Activated CD4-positive, alpha-beta T cell treated with anti-CD3 and anti-CD28 coated beads for 36 hours (primary cell): ENCODE measurements at regions not wholly inside any gene's neighbourhood (a gene's known extent, or its start where the extent isn't known, plus 50 kb on each side); places are given as distances from the start of the nearest gene placed in this dataset.
"Not testable (repeated sequence)": the region's sequence is repeated elsewhere in the genome, so short reads cannot be mapped to it uniquely, and the experiment has no call there.

Experiments used
- ATAC-seq: fragments of 200-7000 bp; cut with Tn5 transposase; one replicate; pipeline ENCODE4 v1.10.0; 2021; ENCODE audit warnings: mild to moderate bottlenecking, moderate library complexity
- CTCF ChIA-PET: fragments of 350-600 bp; sonication (Branson Sonifier 250); formaldehyde crosslinking; loops from one replicate; lab custom pipeline; 2021; ENCODE audit warnings: antibody characterized with exemption; lab: Charles Lee
- POLR2A ChIA-PET: fragments of 350-600 bp; sonication (Branson Sonifier 250); formaldehyde crosslinking; loops from one replicate; lab custom pipeline; 2021; ENCODE audit warnings: antibody characterized with exemption, inconsistent platforms; lab: Charles Lee
- DNase-seq: peaks from one replicate; pipeline ENCODE4 v3.0.0-alpha.2; 2020
- H3K27ac Mint-ChIP-seq: one replicate; pipeline ENCODE4 v1.8.0; 2021; ENCODE audit warnings: mixed read lengths
- H3K27me3 Mint-ChIP-seq: one replicate; pipeline ENCODE4 v1.8.0; 2021; ENCODE audit warnings: mixed read lengths
- H3K36me3 Mint-ChIP-seq: one replicate; pipeline ENCODE4 v1.8.0; 2021; ENCODE audit warnings: low read depth, mixed read lengths
- H3K4me1 Mint-ChIP-seq: one replicate; pipeline ENCODE4 v1.8.0; 2021; ENCODE audit warnings: mixed read lengths
- H3K4me3 Mint-ChIP-seq: one replicate; pipeline ENCODE4 v1.8.0; 2021; ENCODE audit warnings: mild to moderate bottlenecking, moderate library complexity, mixed read lengths
- H3K9me3 Mint-ChIP-seq: one replicate; pipeline ENCODE4 v1.8.0; 2021; ENCODE audit warnings: low read depth, mixed read lengths
- intact Hi-C, 2 experiments: fragments of 100-400 bp; cut with DNase I in 1 of 2; cut with micrococcal nuclease in 1 of 2; formaldehyde crosslinking; loops; one replicate each; pipeline versions ENCODE4 v1.14.2 to v1.15.1; 2022 to 2024; cut with DNase I, micrococcal nuclease

DNA sequence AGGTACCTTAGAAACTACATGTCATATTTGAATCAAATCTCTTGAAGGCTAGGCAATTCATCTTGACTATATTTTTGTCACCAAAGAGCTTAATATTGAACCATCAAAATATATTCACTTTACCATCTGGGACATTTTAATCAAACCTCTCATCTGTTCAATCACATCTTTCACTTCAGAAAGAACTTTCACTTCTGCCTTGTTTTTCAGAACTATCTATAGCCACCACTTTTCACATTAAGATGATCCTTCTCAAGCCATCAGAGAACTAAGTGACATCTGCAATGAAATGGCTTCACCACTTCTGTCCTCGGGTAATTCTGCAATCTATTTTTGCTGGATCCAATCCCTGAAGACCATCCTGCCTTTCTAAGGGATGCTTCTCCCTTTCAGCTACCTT lies 57.8 kb downstream of the OR2B2 start:
- DNase-seq (no peak), ATAC-seq (no peak)
- Mint-ChIP-seq H3K36me3 (no peaks in the 10 kb centered on the region), H3K27me3 (peaks cover 2% of the 10 kb centered on the region), H3K4me1 (no peaks in the 10 kb centered on the region), H3K27ac (no peak overlapping the region), H3K4me3 (no peak overlapping the region), H3K9me3 (no peaks in the 10 kb centered on the region)
- intact Hi-C loops = no loop called here
- POLR2A ChIA-PET = interaction anchor here (0.7 kb wide), 1 partner anchor 18 kb away, joined by 3 read pairs; no protein-coding TSS in a partner anchor
- CTCF ChIA-PET = no interaction called here

DNA sequence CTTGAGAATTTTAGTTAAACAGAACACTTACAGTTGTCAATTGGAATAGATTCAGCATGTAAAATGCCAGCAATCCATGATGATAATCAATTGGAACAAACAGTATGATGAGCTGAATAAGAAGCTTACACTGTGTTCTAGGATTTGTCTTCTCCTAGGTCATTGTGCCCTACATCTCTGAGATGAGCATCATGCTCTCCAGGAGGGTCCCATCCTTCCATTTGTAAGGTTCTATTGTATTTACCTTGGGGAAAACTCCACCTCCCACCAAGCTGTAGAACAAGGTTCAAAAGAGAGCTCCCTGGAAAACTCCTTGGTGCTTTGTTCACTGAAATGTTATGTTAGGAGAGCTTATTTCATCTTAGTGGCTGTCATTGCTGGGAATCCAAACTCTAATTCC lies 60.8 kb downstream of the OR2B2 start:
- intact Hi-C loops = no loop called here
- no peak overlapping the region for H3K4me3 Mint-ChIP-seq
- CTCF ChIA-PET = interaction anchor here (0.6 to 2.6 kb wide), 6 partner anchors 11 to 547 kb away, joined by 4 to 9 read pairs (median 6); a partner anchor contains a TSS
- no peaks in the 10 kb centered on the region for H3K4me1 Mint-ChIP-seq
- H3K9me3 Mint-ChIP-seq = no peaks in the 10 kb centered on the region
- POLR2A ChIA-PET = interaction anchor here (0.6 to 2.0 kb wide), 2 partner anchors 13 kb away, joined by 6 read pairs; a partner anchor contains a TSS
- H3K27ac Mint-ChIP-seq = no peak overlapping the region
- peaks cover 2% of the 10 kb centered on the region for H3K27me3 Mint-ChIP-seq
- no peak for ATAC-seq
- no peaks in the 10 kb centered on the region for H3K36me3 Mint-ChIP-seq
- no peak for DNase-seq

DNA sequence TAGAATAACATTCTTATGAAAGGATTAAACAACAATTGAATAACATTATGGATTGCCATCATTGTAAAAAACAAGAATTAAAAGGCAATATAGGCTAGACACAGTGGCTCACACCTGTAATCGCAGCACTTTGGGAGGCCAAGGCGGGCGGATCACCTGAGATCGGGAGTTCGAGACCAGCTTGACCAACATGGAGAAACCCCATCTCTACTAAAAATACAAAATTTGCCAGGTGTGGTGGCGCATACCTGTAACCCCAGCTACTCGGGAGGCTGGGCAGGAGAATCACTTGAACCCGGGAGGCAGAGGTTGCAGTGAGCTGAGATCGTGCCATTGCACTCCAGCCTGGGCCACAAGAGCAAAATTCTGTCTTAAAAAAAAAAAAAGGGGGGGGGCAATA lies 63.2 kb downstream of the OR2B2 start:
- H3K27me3 Mint-ChIP-seq, H3K27ac Mint-ChIP-seq, H3K4me3 Mint-ChIP-seq, intact Hi-C loops, H3K4me1 Mint-ChIP-seq, ATAC-seq, DNase-seq, H3K9me3 Mint-ChIP-seq, H3K36me3 Mint-ChIP-seq: not testable (repeated sequence)
- ChIA-PET CTCF (interaction anchor here (0.6 kb wide), 2 partner anchors 127 to 537 kb away, joined by 3 read pairs; no protein-coding TSS in a partner anchor), POLR2A (interaction anchor here (0.6 to 0.7 kb wide), 2 partner anchors 13 to 1317 kb away, joined by 3 to 5 read pairs; no protein-coding TSS in a partner anchor)

DNA sequence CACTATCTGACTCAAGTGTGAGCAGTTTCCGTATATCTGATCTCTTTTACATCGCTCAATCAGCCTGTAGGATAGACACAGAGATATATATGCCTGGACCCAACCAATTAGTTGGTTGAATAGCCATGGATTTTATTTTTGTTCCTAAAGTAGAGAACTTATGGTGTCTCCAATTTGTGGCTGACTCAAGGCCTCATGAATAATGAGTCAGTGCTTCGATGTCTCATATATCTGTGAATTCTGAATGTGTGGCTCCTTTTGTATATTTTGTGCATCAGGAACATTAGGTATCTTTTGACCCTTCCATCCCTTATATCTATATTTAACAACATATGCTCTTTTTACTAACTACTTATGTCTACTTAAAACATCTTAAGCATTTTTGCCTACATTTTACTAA lies 64.5 kb downstream of the OR2B2 start:
- no peaks in the 10 kb centered on the region for H3K36me3 Mint-ChIP-seq
- H3K4me3 Mint-ChIP-seq = no peak overlapping the region
- ChIA-PET CTCF (no interaction called here), POLR2A (no interaction called here)
- ATAC-seq (no peak), DNase-seq (no peak)
- H3K4me1 Mint-ChIP-seq = no peaks in the 10 kb centered on the region
- no peak overlapping the region for H3K27ac Mint-ChIP-seq
- H3K9me3 Mint-ChIP-seq = no peaks in the 10 kb centered on the region
- intact Hi-C loops = no loop called here
- H3K27me3 Mint-ChIP-seq = peaks cover 4% of the 10 kb centered on the region

DNA sequence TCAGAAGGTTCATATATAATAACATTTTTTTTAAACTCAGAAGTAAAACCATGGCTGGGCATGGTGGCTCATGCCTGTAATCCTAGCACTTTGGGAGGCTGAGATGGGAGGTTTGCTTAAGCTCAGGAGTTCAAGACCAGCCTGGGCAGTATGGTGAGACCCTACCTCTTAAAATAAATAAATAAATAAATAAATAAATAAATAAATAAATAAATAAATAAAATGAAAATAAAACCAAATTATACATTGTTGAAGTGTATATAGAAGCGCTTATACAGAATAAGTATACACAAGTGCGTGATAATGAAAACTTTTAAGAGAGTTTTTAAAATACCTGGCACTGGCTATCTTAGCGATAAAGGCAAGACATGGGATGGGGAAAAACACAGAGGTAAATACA lies 71.6 kb downstream of the OR2B2 start:
- no peak overlapping the region for H3K27ac Mint-ChIP-seq
- H3K36me3 Mint-ChIP-seq = no peaks in the 10 kb centered on the region
- POLR2A ChIA-PET = interaction anchor here (0.7 kb wide), 1 partner anchor 409 kb away, joined by 3 read pairs; no protein-coding TSS in a partner anchor
- ATAC-seq (no peak), DNase-seq (no peak)
- CTCF ChIA-PET = interaction anchor here (1.2 kb wide), 1 partner anchor 10 kb away, joined by 4 read pairs; no protein-coding TSS in a partner anchor
- no peak overlapping the region for H3K4me3 Mint-ChIP-seq
- H3K27me3 Mint-ChIP-seq = peaks cover 11% of the 10 kb centered on the region
- H3K4me1 Mint-ChIP-seq = peaks cover 15% of the 10 kb centered on the region
- H3K9me3 Mint-ChIP-seq = no peaks in the 10 kb centered on the region
- intact Hi-C loops = no loop called here

DNA sequence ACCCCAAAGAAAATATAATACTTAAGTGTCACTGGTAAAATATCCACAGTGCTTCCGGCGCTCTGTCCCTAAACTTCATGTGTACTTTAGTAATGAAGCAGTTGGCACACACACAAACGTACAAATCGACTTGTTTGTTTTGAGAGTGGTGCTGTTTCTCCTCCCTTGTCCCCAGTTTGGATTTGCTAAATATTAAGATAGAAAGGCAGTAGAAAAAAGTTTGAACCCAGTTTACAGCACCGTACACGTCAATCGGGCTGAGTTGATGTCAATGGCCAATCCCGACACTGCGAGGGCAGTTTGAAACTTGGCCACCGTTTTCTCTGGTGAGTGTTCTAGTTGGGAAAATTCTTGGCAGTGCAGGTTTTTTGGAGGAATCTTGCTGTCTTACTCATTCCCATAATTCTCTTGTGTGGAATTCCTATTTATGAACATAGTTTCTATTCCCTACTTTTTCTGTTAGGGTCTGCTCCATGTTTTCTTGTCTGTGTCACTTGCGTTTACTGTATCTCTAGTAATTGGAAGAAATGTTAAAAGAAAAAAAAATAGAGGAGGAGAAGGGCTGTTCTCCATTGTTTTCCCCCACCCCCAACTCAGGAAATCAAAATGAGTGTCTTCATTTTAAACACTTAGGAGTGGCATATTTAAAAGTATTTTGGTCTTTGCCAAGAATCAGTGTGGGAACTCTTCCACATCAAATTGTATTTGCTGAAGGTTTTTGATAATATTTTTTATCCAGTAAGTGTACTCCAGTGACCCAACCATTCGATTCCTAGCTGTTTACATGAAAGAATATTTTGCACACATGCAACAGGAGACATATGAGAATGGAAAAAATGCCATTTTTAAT lies 72.3 kb downstream of the OR2B2 start:
- Mint-ChIP-seq H3K4me3 (no peak overlapping the region), H3K36me3 (no peaks in the 10 kb centered on the region), H3K27me3 (peaks cover 11% of the 10 kb centered on the region), H3K9me3 (no peaks in the 10 kb centered on the region), H3K27ac (no peak overlapping the region), H3K4me1 (peaks cover 19% of the 10 kb centered on the region)
- peak; percentile 35 for DNase-seq
- no peak for ATAC-seq
- intact Hi-C loops = loop anchor here (2.0 to 10.0 kb wide), 7 partner anchors 15 to 1815 kb away; partner anchors contain the start of gene ZNF165 (in 1 of the 2)
- ChIA-PET POLR2A (interaction anchor here (1.0 to 6.6 kb wide), 7 partner anchors 15 to 302 kb away, joined by 4 to 349 read pairs (median 75); partner anchors contain the start of gene ZKSCAN8), CTCF (interaction anchor here (1.2 to 1.9 kb wide), 3 partner anchors 12 to 27 kb away, joined by 4 to 9 read pairs (median 8); a partner anchor contains a TSS)

DNA sequence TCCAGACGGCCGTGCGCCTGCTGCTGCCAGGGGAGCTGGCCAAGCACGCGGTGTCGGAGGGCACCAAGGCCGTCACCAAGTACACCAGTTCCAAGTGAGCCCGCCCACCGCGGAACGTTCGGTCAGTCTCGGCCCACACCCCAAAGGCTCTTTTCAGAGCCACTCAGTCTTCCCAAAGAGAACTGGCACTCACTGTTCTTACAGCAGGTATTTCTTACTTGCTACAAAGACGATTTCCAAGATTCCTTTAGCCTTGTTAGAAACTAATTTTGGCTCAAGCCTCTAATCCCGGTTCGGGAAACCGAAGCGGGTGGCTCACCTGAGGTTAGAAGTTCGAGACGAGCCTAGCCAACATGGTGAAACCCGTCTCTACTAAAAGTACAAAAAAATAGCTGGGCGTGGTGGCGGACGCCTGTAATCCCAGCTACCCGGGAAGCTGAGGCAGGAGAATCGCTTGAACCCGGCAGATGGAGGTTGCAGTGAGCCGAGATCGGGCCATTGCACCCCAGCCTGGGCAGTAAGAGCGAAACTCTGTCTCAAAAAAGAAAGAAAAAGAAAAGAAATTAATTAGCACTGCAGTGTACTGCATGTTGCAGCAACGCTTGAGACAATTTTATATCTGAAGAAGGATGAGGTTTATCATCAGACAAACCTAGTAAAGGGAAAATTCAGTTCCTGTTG lies 73.1 kb downstream of the OR2B2 start:
- intact Hi-C loops = loop anchor here (1.0 to 10.0 kb wide), 13 partner anchors 14 to 1814 kb away; partner anchors contain the start of gene ZNF165 (in 1 of the 2)
- Mint-ChIP-seq H3K4me1 (peaks cover 20% of the 10 kb centered on the region), H3K4me3 (no peak overlapping the region), H3K36me3 (no peaks in the 10 kb centered on the region), H3K9me3 (no peaks in the 10 kb centered on the region), H3K27ac (no peak overlapping the region), H3K27me3 (peaks cover 11% of the 10 kb centered on the region)
- POLR2A ChIA-PET = interaction anchor here (0.6 to 6.6 kb wide), 19 partner anchors 13 to 1818 kb away, joined by 3 to 349 read pairs (median 11); partner anchors contain the start of gene ZKSCAN8
- CTCF ChIA-PET = interaction anchor here (1.1 to 2.0 kb wide), 8 partner anchors 13 to 57 kb away, joined by 3 to 11 read pairs (median 6); a partner anchor contains a TSS
- DNase-seq (peak; percentile 63), ATAC-seq (peak; percentile 2)

DNA sequence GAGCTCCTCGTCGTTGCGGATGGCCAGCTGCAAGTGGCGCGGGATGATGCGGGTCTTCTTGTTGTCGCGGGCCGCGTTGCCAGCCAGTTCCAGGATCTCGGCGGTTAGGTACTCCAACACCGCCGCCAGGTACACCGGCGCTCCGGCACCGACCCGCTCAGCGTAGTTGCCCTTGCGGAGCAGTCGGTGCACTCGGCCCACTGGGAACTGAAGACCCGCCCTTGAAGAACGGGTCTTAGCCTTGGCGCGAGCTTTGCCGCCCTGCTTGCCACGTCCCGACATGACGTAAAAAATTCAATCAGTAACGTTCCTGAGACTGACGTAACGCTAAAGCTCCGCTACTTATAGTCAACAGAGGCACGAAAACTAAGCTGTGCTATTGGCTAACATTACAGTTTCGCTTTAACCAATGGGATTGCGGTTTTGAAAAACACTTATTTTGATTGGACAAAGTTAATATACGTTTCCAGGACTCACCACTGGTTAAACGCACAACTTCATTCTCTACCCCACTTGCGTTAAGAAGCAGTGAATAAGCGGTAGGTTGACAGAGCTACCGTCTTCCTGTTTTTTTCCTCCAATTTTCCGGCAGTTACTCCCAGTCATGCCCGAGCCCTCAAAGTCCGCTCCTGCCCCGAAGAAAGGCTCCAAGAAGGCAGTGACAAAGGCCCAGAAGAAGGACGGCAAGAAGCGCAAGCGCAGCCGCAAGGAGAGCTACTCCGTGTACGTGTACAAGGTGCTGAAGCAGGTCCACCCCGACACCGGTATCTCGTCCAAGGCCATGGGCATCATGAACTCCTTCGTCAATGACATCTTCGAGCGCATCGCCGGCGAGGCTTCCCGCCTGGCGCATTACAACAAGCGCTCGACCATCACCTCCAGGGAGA lies 73.9 kb downstream of the OR2B2 start:
- no peaks in the 10 kb centered on the region for H3K9me3 Mint-ChIP-seq
- no peaks in the 10 kb centered on the region for H3K36me3 Mint-ChIP-seq
- peaks cover 23% of the 10 kb centered on the region for H3K4me1 Mint-ChIP-seq
- ChIA-PET CTCF (interaction anchor here (0.7 to 5.7 kb wide), 15 partner anchors 14 to 678 kb away, joined by 3 to 24 read pairs (median 5); a partner anchor contains a TSS), POLR2A (interaction anchor here (0.6 to 6.6 kb wide), 30 partner anchors 14 to 1817 kb away, joined by 3 to 349 read pairs (median 4); partner anchors contain the start of gene ZKSCAN8)
- H3K27ac Mint-ChIP-seq = no peak overlapping the region
- intact Hi-C loops = loop anchor here (1.0 to 10.0 kb wide), 13 partner anchors 14 to 1814 kb away; partner anchors contain the start of gene ZNF165 (in 1 of the 2)
- no peak overlapping the region for H3K4me3 Mint-ChIP-seq
- DNase-seq (peak; percentile 89), ATAC-seq (peak; percentile 74)
- H3K27me3 Mint-ChIP-seq = peaks cover 9% of the 10 kb centered on the region

DNA sequence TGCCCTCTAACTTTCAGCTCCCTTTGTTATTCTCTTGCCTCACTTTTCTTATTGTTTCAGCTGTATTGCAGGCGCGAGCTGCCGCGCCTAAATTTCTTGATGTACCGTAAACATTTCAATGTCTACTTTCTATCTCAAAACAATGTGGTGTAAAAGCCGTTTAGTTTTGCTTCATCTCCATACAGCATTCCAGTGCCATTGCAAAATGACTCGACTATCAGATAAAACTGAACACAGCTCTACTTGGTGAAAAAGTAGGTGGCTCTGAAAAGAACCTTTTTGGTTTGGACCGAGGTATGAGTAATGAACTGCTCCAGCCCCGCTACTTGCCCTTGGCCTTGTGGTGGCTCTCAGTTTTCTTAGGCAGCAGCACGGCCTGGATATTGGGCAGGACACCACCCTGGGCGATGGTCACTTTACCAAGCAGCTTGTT lies 74.6 kb downstream of the OR2B2 start:
- peak; percentile 8 for ATAC-seq
- CTCF ChIA-PET = interaction anchor here (0.7 to 5.7 kb wide), 19 partner anchors 13 to 677 kb away, joined by 3 to 24 read pairs (median 5); a partner anchor contains a TSS
- no peak overlapping the region for H3K27ac Mint-ChIP-seq
- POLR2A ChIA-PET = interaction anchor here (0.6 to 6.6 kb wide), 28 partner anchors 8 to 1812 kb away, joined by 3 to 349 read pairs (median 5); a partner anchor contains a TSS
- no peaks in the 10 kb centered on the region for H3K9me3 Mint-ChIP-seq
- no peak for DNase-seq
- H3K36me3 Mint-ChIP-seq = no peaks in the 10 kb centered on the region
- peaks cover 23% of the 10 kb centered on the region for H3K4me1 Mint-ChIP-seq
- no peak overlapping the region for H3K4me3 Mint-ChIP-seq
- intact Hi-C loops = loop anchor here (1.0 to 10.0 kb wide), 15 partner anchors 13 to 1813 kb away; partner anchors contain the start of gene ZNF165 (in 1 of the 2)
- peaks cover 9% of the 10 kb centered on the region for H3K27me3 Mint-ChIP-seq
